GM10248 (cell line): ENCODE measurements at regions not wholly inside any gene's neighbourhood (a gene's known extent, or its start where the extent isn't known, plus 50 kb on each side); places are given as distances from the start of the nearest gene placed in this dataset.

Experiments
- CTCF ChIA-PET: fragments of 300-600 bp; sonication (Branson Sonifier 250); formaldehyde crosslinking; extraction: SDS; loops from one replicate; lab custom pipeline; 2021; ENCODE audit warnings: antibody characterized with exemption; lab: Yijun Ruan, JAX
- POLR2A ChIA-PET: fragments of 350-650 bp; sonication (Branson Sonifier 250); formaldehyde crosslinking; extraction: SDS; loops from one replicate; lab custom pipeline; 2020; ENCODE audit warnings: antibody characterized with exemption; lab: Yijun Ruan, JAX
- DNase-seq: peaks from one replicate; pipeline ENCODE4 v3.0.0; 2012; ENCODE audit errors: extremely low spot score
- CTCF ChIP-seq: IDR thresholded peaks from 2 replicates; pipeline ENCODE4 v1.5.1; 2012; ENCODE audit warnings: mild to moderate bottlenecking, low read depth; ENCODE audit errors: extremely low read depth, missing control alignments, control extremely low read depth

GRCh38 chr11:131118247-131118646, 202.0 kb upstream of the SNX19 start:
- ChIA-PET POLR2A (no interaction called here), CTCF (no interaction called here)
- TF ChIP-seq CTCF: no peak
- DNase-seq: no peak

- ChIA-PET POLR2A (no interaction called here), CTCF (no interaction called here)
- TF ChIP-seq CTCF: no peak
- no peak for DNase-seq
Observed at GRCh38 chr11:131121426-131122333, 205.4 kb upstream of the SNX19 start.

GRCh38 chr11:131122448-131122847, 206.2 kb upstream of the SNX19 start:
- no peak for TF ChIP-seq CTCF
- ChIA-PET POLR2A (no interaction called here), CTCF (no interaction called here)
- DNase-seq: no peak

- POLR2A ChIA-PET: no interaction called here
Observed at GRCh38 chr11:131129474-131129873, 213.2 kb upstream of the SNX19 start.

GRCh38 chr11:131135611-131136010, 219.3 kb upstream of the SNX19 start:
- no peak for TF ChIP-seq CTCF
- DNase-seq: no peak
- ChIA-PET POLR2A (no interaction called here), CTCF (interaction anchor here (2.0 kb wide), 1 partner anchor 9 kb away, joined by 4 read pairs; no protein-coding TSS in a partner anchor)

More at GRCh38 chr11:131129474-131129873, 213.2 kb upstream of the SNX19 start:
- CTCF ChIA-PET: no interaction called here
- no peak for DNase-seq
- no peak for TF ChIP-seq CTCF

- no peak for TF ChIP-seq CTCF
- CTCF ChIA-PET: no interaction called here
- POLR2A ChIA-PET: no interaction called here
- DNase-seq: no peak
Observed at GRCh38 chr11:131136486-131136885, 220.2 kb upstream of the SNX19 start.
